Common myeloid progenitor, CD34-positive (primary cell): ENCODE measurements at regions not wholly inside any gene's neighbourhood (a gene's known extent, or its start where the extent isn't known, plus 50 kb on each side); places are given as distances from the start of the nearest gene placed in this dataset.

Source experiments
- CTCF ChIA-PET: fragments of 350-600 bp; sonication (Branson Sonifier 250); formaldehyde crosslinking; loops from one replicate; lab custom pipeline; 2021; ENCODE audit warnings: antibody characterized with exemption; lab: Charles Lee
- POLR2A ChIA-PET: fragments of 350-600 bp; sonication (Branson Sonifier 250); formaldehyde crosslinking; loops from one replicate; lab custom pipeline; 2021; ENCODE audit warnings: antibody characterized with exemption; lab: Charles Lee
- DNase-seq, 3 donors: peaks; one replicate each; pipeline versions ENCODE4 v3.0.0 to v3.0.0-alpha.2; 2013
- H3K27ac ChIP-seq, 2 experiments: 1 replicate in 1 of 2; 2 replicates in 1 of 2; pipeline ENCODE4 v1.7.0; 2013; ENCODE audit warnings: inconsistent platforms in 2 of 2, low read length in 2 of 2, mild to moderate bottlenecking in 2 of 2, low read depth in 1 of 2, moderate library complexity in 1 of 2; ENCODE audit not compliant: severe bottlenecking in 2 of 2, insufficient read depth in 1 of 2, poor library complexity in 1 of 2
- H3K27me3 ChIP-seq, 5 experiments: replicated peaks in 2 of 5; 1 replicate in 3 of 5; 2 replicates in 2 of 5; pipeline versions ENCODE4 v1.6.1 to v1.7.0; 2013; ENCODE audit warnings: low read length in 4 of 5, mild to moderate bottlenecking in 2 of 5, moderate library complexity in 2 of 5, inconsistent platforms in 1 of 5; ENCODE audit not compliant: insufficient read depth in 5 of 5, control insufficient read depth in 4 of 5
- H3K36me3 ChIP-seq, 4 experiments: 1 replicate in 2 of 4; 2 replicates in 2 of 4; pipeline versions ENCODE4 v1.6.1 to v1.7.0; 2013; ENCODE audit warnings: low read length in 3 of 4, control low read depth in 1 of 4, mild to moderate bottlenecking in 1 of 4; ENCODE audit not compliant: control insufficient read depth in 4 of 4, insufficient read depth in 4 of 4
- H3K4me1 ChIP-seq, 4 experiments: 1 replicate in 3 of 4; 2 replicates in 1 of 4; pipeline versions ENCODE4 v1.6.1 to v1.7.1; 2013; ENCODE audit warnings: low read length in 3 of 4, mild to moderate bottlenecking in 3 of 4, control low read depth in 1 of 4, inconsistent platforms in 1 of 4, moderate library complexity in 1 of 4; ENCODE audit not compliant: control insufficient read depth in 4 of 4, insufficient read depth in 4 of 4; ENCODE audit errors: control extremely low read depth in 1 of 4
- H3K4me3 ChIP-seq, 7 experiments: 1 replicate in 4 of 7; 2 replicates in 3 of 7; pipeline versions ENCODE4 v1.5.1 to v1.7.0; 2013; ENCODE audit warnings: mild to moderate bottlenecking in 7 of 7, low read length in 6 of 7, moderate library complexity in 6 of 7, inconsistent platforms in 2 of 7, low read depth in 2 of 7, control low read depth in 1 of 7; ENCODE audit not compliant: insufficient read depth in 4 of 7, control insufficient read depth in 1 of 7; ENCODE audit errors: extremely low read depth in 1 of 7
- H3K9me3 ChIP-seq, 5 experiments: 1 replicate in 4 of 5; 2 replicates in 1 of 5; pipeline versions ENCODE4 v1.6.1 to v1.7.1; 2013; ENCODE audit warnings: low read length in 4 of 5, mild to moderate bottlenecking in 2 of 5, inconsistent platforms in 1 of 5, low read depth in 1 of 5, moderate library complexity in 1 of 5; ENCODE audit not compliant: control insufficient read depth in 4 of 5, insufficient read depth in 2 of 5; ENCODE audit errors: control extremely low read depth in 1 of 5
- WGBS: methylation state at CpG from one replicate; pipeline ENCODE4 v1.1.5; 2013; ENCODE audit not compliant: insufficient coverage; 5-methylcytosine and 5-hydroxymethylcytosine counted together

GRCh38 chr6:158920311-158920905 lies 79.6 kb downstream of the RSPH3 start:
- no peak for DNase-seq
- H3K4me1 ChIP-seq = no peaks in the 10 kb centered on the region
- H3K27me3 ChIP-seq = no peaks in the 10 kb centered on the region
- POLR2A ChIA-PET = no interaction called here
- no peak overlapping the region for H3K27ac ChIP-seq
- CTCF ChIA-PET = no interaction called here
- 96% methylated on average over 14 of the region's 14 CpGs for WGBS
- no peak overlapping the region for H3K4me3 ChIP-seq
- H3K36me3 ChIP-seq = no peaks in the 10 kb centered on the region
- no peaks in the 10 kb centered on the region for H3K9me3 ChIP-seq

- no peak for DNase-seq
- no peaks in the 10 kb centered on the region for H3K27me3 ChIP-seq
- ChIA-PET CTCF (no interaction called here), POLR2A (no interaction called here)
- no peaks in the 10 kb centered on the region for H3K4me1 ChIP-seq
- no peak overlapping the region for H3K4me3 ChIP-seq
- WGBS = 100% methylated on average over 1 of the region's 3 CpGs
- H3K27ac ChIP-seq = no peak overlapping the region
- no peaks in the 10 kb centered on the region for H3K9me3 ChIP-seq
- no peaks in the 10 kb centered on the region for H3K36me3 ChIP-seq
Measured at GRCh38 chr6:158919865-158920264, 80.1 kb downstream of the RSPH3 start.

- Histone ChIP-seq H3K4me3 (no peak overlapping the region), H3K9me3 (no peaks in the 10 kb centered on the region), H3K36me3 (no peaks in the 10 kb centered on the region), H3K4me1 (peaks cover 4 to 12% (median 9%) of the 10 kb centered on the region in 4 experiments), H3K27me3 (no peaks in the 10 kb centered on the region), H3K27ac (no peak overlapping the region)
- ChIA-PET CTCF (interaction anchor here (1.3 kb wide), 1 partner anchor 40 kb away, joined by 4 read pairs; no protein-coding TSS in a partner anchor), POLR2A (no interaction called here)
- 98% methylated on average over 11 of the region's 11 CpGs for WGBS
- DNase-seq = no peak
Measured at GRCh38 chr6:158916617-158917016, 83.4 kb downstream of the RSPH3 start.

- no peaks in the 10 kb centered on the region for H3K9me3 ChIP-seq
- WGBS = 98% methylated on average over 6 of the region's 8 CpGs
- H3K27me3 ChIP-seq = no peaks in the 10 kb centered on the region
- H3K36me3 ChIP-seq = no peaks in the 10 kb centered on the region
- no peak overlapping the region for H3K4me3 ChIP-seq
- ChIA-PET POLR2A (no interaction called here), CTCF (no interaction called here)
- DNase-seq = no peak
- peaks cover 10 to 22% (median 15%) of the 10 kb centered on the region in 4 experiments for H3K4me1 ChIP-seq
- H3K27ac ChIP-seq = no peak overlapping the region
Measured at GRCh38 chr6:158914923-158915322, 85.1 kb downstream of the RSPH3 start.

GRCh38 chr6:158913580-158913979 lies 86.4 kb downstream of the RSPH3 start:
- WGBS = 100% methylated on average over 2 of the region's 9 CpGs
- DNase-seq = no peak
- no peak overlapping the region for H3K27ac ChIP-seq
- no peaks in the 10 kb centered on the region for H3K27me3 ChIP-seq
- POLR2A ChIA-PET = no interaction called here
- peaks cover 12 to 23% (median 15%) of the 10 kb centered on the region in 4 experiments for H3K4me1 ChIP-seq
- no peaks in the 10 kb centered on the region for H3K36me3 ChIP-seq
- H3K9me3 ChIP-seq = no peaks in the 10 kb centered on the region
- CTCF ChIA-PET = interaction anchor here (0.7 kb wide), 1 partner anchor 515 kb away, joined by 3 read pairs; no protein-coding TSS in a partner anchor
- no peak overlapping the region for H3K4me3 ChIP-seq

- no peak for DNase-seq
- 100% methylated on average over 2 of the region's 2 CpGs for WGBS
- ChIA-PET POLR2A (no interaction called here), CTCF (no interaction called here)
- H3K4me3 ChIP-seq = no peak overlapping the region
- H3K27ac ChIP-seq = no peak overlapping the region
- no peaks in the 10 kb centered on the region for H3K27me3 ChIP-seq
- peaks cover 12 to 23% (median 15%) of the 10 kb centered on the region in 4 experiments for H3K4me1 ChIP-seq
- no peaks in the 10 kb centered on the region for H3K36me3 ChIP-seq
- H3K9me3 ChIP-seq = peaks cover 0 to under 1% (median 0%) of the 10 kb centered on the region in 5 experiments
Measured at GRCh38 chr6:158912655-158913054, 87.3 kb downstream of the RSPH3 start.

- Histone ChIP-seq H3K4me3 (no peak overlapping the region), H3K4me1 (peaks cover 12 to 23% (median 15%) of the 10 kb centered on the region in 4 experiments), H3K9me3 (peaks cover 0 to 2% (median 0%) of the 10 kb centered on the region in 5 experiments), H3K27ac (no peak overlapping the region), H3K36me3 (no peaks in the 10 kb centered on the region), H3K27me3 (no peaks in the 10 kb centered on the region)
- CTCF ChIA-PET = interaction anchor here (1.1 kb wide), 2 partner anchors 22 to 28 kb away, joined by 3 read pairs; no protein-coding TSS in a partner anchor
- WGBS = 33% methylated on average over 4 of the region's 5 CpGs
- POLR2A ChIA-PET = no interaction called here
- DNase-seq = peak in 2 of 3 donors; percentile 38 to 48
Measured at GRCh38 chr6:158911746-158912480, 88.1 kb downstream of the RSPH3 start.
